ENCODE measurements at regions not wholly inside any gene's neighbourhood (a gene's known extent, or its start where the extent isn't known, plus 50 kb on each side); places are given as distances from the start of the nearest gene placed in this dataset.

GRCh38 chr20:56941101-56941686 lies 312.1 kb downstream of the TFAP2C start:
- WGBS, 5 donors: 85 to 89% (median 87%) methylated on average over 8 of the region's 8 CpGs
- intact Hi-C loops (cut with DNase I; ENCODE audit: low total_unique reads): no loop called here
- TF ChIP-seq POLR2AphosphoS5 (IDR thresholded peaks at IDR 0.05): no peak
- TF ChIP-seq POLR2A (IDR thresholded peaks at IDR 0.05): no peak
- TF ChIP-seq, protein P1, sequence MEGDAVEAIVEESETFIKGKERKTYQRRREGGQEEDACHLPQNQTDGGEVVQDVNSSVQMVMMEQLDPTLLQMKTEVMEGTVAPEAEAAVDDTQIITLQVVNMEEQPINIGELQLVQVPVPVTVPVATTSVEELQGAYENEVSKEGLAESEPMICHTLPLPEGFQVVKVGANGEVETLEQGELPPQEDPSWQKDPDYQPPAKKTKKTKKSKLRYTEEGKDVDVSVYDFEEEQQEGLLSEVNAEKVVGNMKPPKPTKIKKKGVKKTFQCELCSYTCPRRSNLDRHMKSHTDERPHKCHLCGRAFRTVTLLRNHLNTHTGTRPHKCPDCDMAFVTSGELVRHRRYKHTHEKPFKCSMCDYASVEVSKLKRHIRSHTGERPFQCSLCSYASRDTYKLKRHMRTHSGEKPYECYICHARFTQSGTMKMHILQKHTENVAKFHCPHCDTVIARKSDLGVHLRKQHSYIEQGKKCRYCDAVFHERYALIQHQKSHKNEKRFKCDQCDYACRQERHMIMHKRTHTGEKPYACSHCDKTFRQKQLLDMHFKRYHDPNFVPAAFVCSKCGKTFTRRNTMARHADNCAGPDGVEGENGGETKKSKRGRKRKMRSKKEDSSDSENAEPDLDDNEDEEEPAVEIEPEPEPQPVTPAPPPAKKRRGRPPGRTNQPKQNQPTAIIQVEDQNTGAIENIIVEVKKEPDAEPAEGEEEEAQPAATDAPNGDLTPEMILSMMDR (IDR thresholded peaks at IDR 0.05 in 8 of 11, conservative IDR thresholded peaks at IDR 0.05 in 3 of 11): no peak

DNA sequence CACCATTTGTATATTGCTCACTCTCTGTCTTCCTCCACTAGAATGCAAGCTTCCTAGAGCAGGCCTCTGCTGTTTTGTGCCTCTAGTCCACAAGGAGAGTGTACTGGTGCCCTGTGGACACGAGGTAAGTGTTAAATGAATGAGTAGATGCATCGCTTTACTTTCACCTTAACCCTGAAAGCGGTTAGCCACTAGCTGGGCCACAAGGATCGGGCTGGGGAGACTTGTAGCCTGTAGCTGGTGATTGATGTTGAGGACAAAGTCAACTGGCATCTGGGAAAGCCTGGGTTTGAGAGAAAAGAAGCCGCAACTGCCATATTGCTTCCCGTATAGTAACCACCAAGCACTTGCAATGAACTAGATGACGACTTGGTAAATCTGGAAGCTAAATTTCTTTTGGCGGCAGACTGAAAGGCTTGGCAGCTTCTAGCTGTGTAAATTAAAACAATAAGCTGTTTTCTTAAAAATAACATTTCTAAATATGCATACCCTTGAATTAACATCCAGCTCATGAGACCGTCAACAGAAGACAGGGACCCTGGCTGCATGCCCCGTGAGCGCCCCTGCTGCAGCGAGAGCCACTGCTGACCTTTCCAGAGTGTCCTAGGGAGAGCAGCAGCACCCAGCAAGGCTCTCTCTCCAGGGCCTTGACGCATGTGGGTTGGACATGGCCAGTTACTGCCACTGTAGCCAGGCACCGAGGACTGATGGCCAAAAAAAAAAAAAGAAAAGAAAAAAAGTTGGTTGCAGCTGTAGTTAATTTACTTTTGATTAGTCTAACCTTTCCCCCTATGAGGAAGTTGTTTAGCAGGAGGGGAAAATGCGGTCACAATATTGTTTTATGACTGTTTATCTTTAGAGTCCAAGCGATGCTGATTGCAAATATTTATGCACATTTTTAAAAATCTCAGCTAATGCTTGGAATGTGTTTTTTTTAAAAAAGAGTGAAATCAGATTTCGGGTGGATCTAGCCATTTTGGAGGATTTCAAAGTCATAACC lies 315.1 kb downstream of the TFAP2C start:
- Histone ChIP-seq H3K9me3 (no peaks in the 10 kb centered on the region), H3K36me3 (no peaks in the 10 kb centered on the region), H3K27ac (no peak overlapping the region), H3K27me3 (replicated peaks in 1 of 7) (peaks cover 0 to 38% (median 0%) of the 10 kb centered on the region in 7 donors), H3K4me3 (no peak overlapping the region), H3K4me1 (no peaks in the 10 kb centered on the region)
- intact Hi-C loops (cut with DNase I; ENCODE audit: low total_unique reads): no loop called here
- TF ChIP-seq POLR2A (IDR thresholded peaks at IDR 0.05) (no peak), POLR2AphosphoS5 (IDR thresholded peaks at IDR 0.05) (no peak)
- TF ChIP-seq, protein P1 (IDR thresholded peaks at IDR 0.05 in 8 of 11, conservative IDR thresholded peaks at IDR 0.05 in 3 of 11): no peak
- WGBS, 5 donors: 62 to 69% (median 64%) methylated on average over 17 of the region's 17 CpGs
- no peak for DNase-seq

More at GRCh38 chr20:56941101-56941686, 312.1 kb downstream of the TFAP2C start:
- Histone ChIP-seq H3K9me3 (no peaks in the 10 kb centered on the region), H3K36me3 (no peaks in the 10 kb centered on the region), H3K4me1 (no peaks in the 10 kb centered on the region), H3K27ac (no peak overlapping the region), H3K27me3 (replicated peaks in 1 of 7) (peaks cover 0 to 36% (median 0%) of the 10 kb centered on the region in 7 donors), H3K4me3 (no peak overlapping the region)
- no peak for DNase-seq

DNA sequence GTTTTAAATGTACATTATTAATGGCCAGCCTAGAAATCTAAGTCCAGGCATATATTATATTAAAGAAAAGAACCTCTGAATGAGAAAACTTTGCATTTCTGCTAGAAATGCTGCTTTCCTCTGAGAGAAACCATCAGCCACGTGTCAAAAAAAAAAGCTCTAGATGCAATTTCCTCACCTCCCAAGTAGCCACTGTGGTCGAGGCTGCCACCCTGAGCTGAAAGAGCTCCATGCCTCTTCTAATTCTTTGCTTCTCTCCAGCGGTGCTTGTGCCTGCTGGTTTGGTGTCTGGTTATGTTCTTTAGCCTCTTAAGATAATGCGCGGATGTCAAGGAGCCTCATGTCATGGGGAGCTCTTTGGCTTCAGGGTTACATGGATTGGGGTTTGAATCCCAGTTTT lies 316.0 kb downstream of the TFAP2C start:
- Histone ChIP-seq H3K4me1 (no peaks in the 10 kb centered on the region), H3K27me3 (replicated peaks in 1 of 7) (peaks cover 0 to 43% (median 0%) of the 10 kb centered on the region in 7 donors), H3K4me3 (no peak overlapping the region), H3K27ac (no peak overlapping the region), H3K9me3 (no peaks in the 10 kb centered on the region), H3K36me3 (no peaks in the 10 kb centered on the region)
- TF ChIP-seq, protein P1 (IDR thresholded peaks at IDR 0.05 in 8 of 11, conservative IDR thresholded peaks at IDR 0.05 in 3 of 11): no peak
- TF ChIP-seq POLR2A (IDR thresholded peaks at IDR 0.05): no peak
- TF ChIP-seq POLR2AphosphoS5 (IDR thresholded peaks at IDR 0.05): no peak
- DNase-seq: no peak
- WGBS, 5 donors: 48 to 55% (median 53%) methylated on average over 5 of the region's 5 CpGs
- intact Hi-C loops (cut with DNase I; ENCODE audit: low total_unique reads): no loop called here

GRCh38 chr20:56945901-56946300 lies 316.8 kb downstream of the TFAP2C start:
- no peak overlapping the region for H3K4me3 ChIP-seq
- H3K27me3 ChIP-seq (replicated peaks in 1 of 7): peaks cover 0 to 34% (median 0%) of the 10 kb centered on the region in 7 donors
- H3K27ac ChIP-seq: no peak overlapping the region
- DNase-seq: no peak
- H3K9me3 ChIP-seq: no peaks in the 10 kb centered on the region
- H3K36me3 ChIP-seq: no peaks in the 10 kb centered on the region
- TF ChIP-seq POLR2AphosphoS5 (IDR thresholded peaks at IDR 0.05): no peak
- TF ChIP-seq, protein P1 (IDR thresholded peaks at IDR 0.05 in 8 of 11, conservative IDR thresholded peaks at IDR 0.05 in 3 of 11): no peak
- TF ChIP-seq POLR2A (IDR thresholded peaks at IDR 0.05): no peak
- H3K4me1 ChIP-seq: no peaks in the 10 kb centered on the region
- 73 to 88% (median 83%) methylated on average over 5 of the region's 5 CpGs for WGBS, 5 donors
- intact Hi-C loops (cut with DNase I; ENCODE audit: low total_unique reads): no loop called here
